H1 (cell line): ENCODE measurements at regions not wholly inside any gene's neighbourhood (a gene's known extent, or its start where the extent isn't known, plus 50 kb on each side); places are given as distances from the start of the nearest gene placed in this dataset.

Experiments
- ATF3 ChIP-seq: IDR thresholded peaks from 2 replicates; pipeline ENCODE4 v1.6.1; 2011; ENCODE audit warnings: low read depth, mild to moderate bottlenecking, low read length; ENCODE audit not compliant: insufficient read depth
- CHD7 ChIP-seq: fragments of 300-600 bp; sonication (generic); IDR thresholded peaks from 2 replicates; pipeline ENCODE4 v1.7.1; 2012; ENCODE audit warnings: low read length, moderate library complexity, mild to moderate bottlenecking, inconsistent platforms; ENCODE audit not compliant: insufficient replicate concordance
- KDM5A ChIP-seq: fragments of 200-600 bp; IDR thresholded peaks from 2 replicates; pipeline ENCODE4 v1.7.1; 2012; ENCODE audit warnings: mild to moderate bottlenecking, low read length, inconsistent platforms, mixed read lengths
- MAX ChIP-seq: IDR thresholded peaks from 2 replicates; pipeline ENCODE4 v1.6.1; 2012; ENCODE audit warnings: inconsistent platforms
- NANOG ChIP-seq: IDR thresholded peaks from 2 replicates; pipeline ENCODE4 v1.6.1; 2011; ENCODE audit warnings: low read length, low read depth, mild to moderate bottlenecking, inconsistent platforms; ENCODE audit not compliant: insufficient read depth, poor library complexity, severe bottlenecking
- NRF1 ChIP-seq: IDR thresholded peaks from 2 replicates; pipeline ENCODE4 v1.6.1; 2011; ENCODE audit warnings: mild to moderate bottlenecking, low read depth, low read length, improper control_type of control experiment
- POLR2A ChIP-seq, 2 experiments: IDR thresholded peaks; 1 replicate in 1 of 2; 2 replicates in 1 of 2; pipeline ENCODE4 v1.6.1; 2011; ENCODE audit warnings: low read depth in 2 of 2, low read length in 2 of 2, mild to moderate bottlenecking in 2 of 2; ENCODE audit errors: control extremely low read depth in 1 of 2
- RAD21 ChIP-seq, 2 experiments: IDR thresholded peaks in 1 of 2; conservative IDR thresholded peaks in 1 of 2; 2 replicates each; pipeline ENCODE4 v1.6.1; 2011; ENCODE audit warnings: low read depth in 2 of 2, low read length in 2 of 2, improper control_type of control experiment in 1 of 2, inconsistent platforms in 1 of 2, mild to moderate bottlenecking in 1 of 2, moderate library complexity in 1 of 2
- SIN3A ChIP-seq, 2 experiments: IDR thresholded peaks in 1 of 2; conservative IDR thresholded peaks in 1 of 2; 2 replicates each; pipeline ENCODE4 v1.6.1; 2011 to 2012; ENCODE audit warnings: low read length in 2 of 2, improper control_type of control experiment in 1 of 2, low read depth in 1 of 2, mild to moderate bottlenecking in 1 of 2
- SP2 ChIP-seq: IDR thresholded peaks from 2 replicates; pipeline ENCODE4 v1.6.1; 2012; ENCODE audit warnings: mild to moderate bottlenecking, low read length, inconsistent platforms
- TEAD4 ChIP-seq: IDR thresholded peaks from 2 replicates; pipeline ENCODE4 v1.6.1; 2012; ENCODE audit warnings: low read depth, low read length, inconsistent platforms, mixed read lengths

- TF ChIP-seq CHD7 (no peak), SIN3A (conservative IDR thresholded peaks at IDR 0.05 in 1 of 2, IDR thresholded peaks at IDR 0.05 in 1 of 2; ENCODE audit: low read depth in 1 of 2, low read length in 2 of 2) (no peak), NANOG (no peak), TEAD4 (no peak), RAD21 (IDR thresholded peaks at IDR 0.05 in 1 of 2, conservative IDR thresholded peaks at IDR 0.05 in 1 of 2; ENCODE audit: low read depth in 2 of 2, low read length in 2 of 2) (no peak), POLR2A (IDR thresholded peaks at IDR 0.05; ENCODE audit: control extremely low read depth in 1 of 2, low read depth in 2 of 2, low read length in 2 of 2) (no peak), SP2 (no peak), MAX (no peak), NRF1 (no peak), ATF3 (no peak), KDM5A (no peak)
Measured at GRCh38 chr4:108555701-108556100, 64.7 kb upstream of the RPL34 start (continued).
